A549 (cell line): ENCODE measurements at regions not wholly inside any gene's neighbourhood (a gene's known extent, or its start where the extent isn't known, plus 50 kb on each side); places are given as distances from the start of the nearest gene placed in this dataset.

ENCODE experiments used
- HDAC2 ChIP-seq: fragments of 200-600 bp; sonication (generic); IDR thresholded peaks from 2 replicates; pipeline ENCODE4 v1.6.1; 2016
- HEYL ChIP-seq: fragments of 250-450 bp; sonication (Bioruptor Pico); IDR thresholded peaks from 2 replicates; pipeline ENCODE4 v1.8.0; 2021; ENCODE audit warnings: mild to moderate bottlenecking, moderate library complexity
- POLR2A ChIP-seq: IDR thresholded peaks from 2 replicates; pipeline ENCODE4 v1.6.1; 2012; ENCODE audit warnings: mild to moderate bottlenecking, low read length
- RFX5 ChIP-seq: fragments of 450-650 bp; IDR thresholded peaks from 2 replicates; pipeline ENCODE4 v1.7.1; 2014; ENCODE audit warnings: antibody characterized with exemption, mild to moderate bottlenecking, moderate library complexity
- RNF2 ChIP-seq: fragments of 200-600 bp; sonication (generic); IDR thresholded peaks from 2 replicates; pipeline ENCODE4 v1.6.1; 2016; ENCODE audit warnings: low read depth, mild to moderate bottlenecking, antibody characterized with exemption, moderate library complexity, borderline replicate concordance
- TF ChIP-seq, protein P1 (sequence below): fragments of >200 bp; sonication (Bioruptor Twin); formaldehyde crosslinking; IDR thresholded peaks from 3 replicates; pipeline ENCODE4 v1.5.1; 2016
- TF ChIP-seq, protein P2 (sequence below): fragments of 250-450 bp; sonication (Bioruptor Pico); IDR thresholded peaks from 2 replicates; pipeline ENCODE4 v1.5.0; 2021; ENCODE audit warnings: mild to moderate bottlenecking, moderate library complexity, borderline replicate concordance
- TF ChIP-seq, protein P3 (sequence below): fragments of 200-600 bp; sonication (generic); IDR thresholded peaks from 2 replicates; pipeline ENCODE4 v1.6.1; 2016; ENCODE audit warnings: antibody characterized with exemption, mild to moderate bottlenecking, moderate library complexity
- TF ChIP-seq, protein P4 (sequence below): IDR thresholded peaks from 2 replicates; pipeline ENCODE4 v1.6.1; 2012; ENCODE audit warnings: low read depth, borderline replicate concordance

DNA sequence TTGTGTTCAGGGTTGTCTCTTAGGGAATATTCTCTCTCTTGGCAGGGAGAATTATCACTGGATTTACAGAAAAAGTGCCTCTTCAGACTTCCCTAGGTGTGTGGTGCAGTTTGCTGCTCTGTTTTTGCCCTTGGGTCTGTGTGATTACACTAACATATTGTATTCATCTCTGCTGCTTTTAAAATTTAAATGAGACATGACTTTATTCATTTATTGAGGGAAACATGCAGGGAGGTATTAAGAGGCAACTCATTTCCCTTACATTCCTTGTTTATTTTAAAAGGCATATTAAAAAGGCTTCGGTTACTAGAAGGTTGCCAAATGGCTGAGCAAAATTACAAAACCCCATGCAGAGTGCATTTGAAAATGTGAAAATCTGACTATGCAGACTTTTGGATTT is 135.1 kb upstream of the GEMIN8 start:
- TF ChIP-seq, protein P1, sequence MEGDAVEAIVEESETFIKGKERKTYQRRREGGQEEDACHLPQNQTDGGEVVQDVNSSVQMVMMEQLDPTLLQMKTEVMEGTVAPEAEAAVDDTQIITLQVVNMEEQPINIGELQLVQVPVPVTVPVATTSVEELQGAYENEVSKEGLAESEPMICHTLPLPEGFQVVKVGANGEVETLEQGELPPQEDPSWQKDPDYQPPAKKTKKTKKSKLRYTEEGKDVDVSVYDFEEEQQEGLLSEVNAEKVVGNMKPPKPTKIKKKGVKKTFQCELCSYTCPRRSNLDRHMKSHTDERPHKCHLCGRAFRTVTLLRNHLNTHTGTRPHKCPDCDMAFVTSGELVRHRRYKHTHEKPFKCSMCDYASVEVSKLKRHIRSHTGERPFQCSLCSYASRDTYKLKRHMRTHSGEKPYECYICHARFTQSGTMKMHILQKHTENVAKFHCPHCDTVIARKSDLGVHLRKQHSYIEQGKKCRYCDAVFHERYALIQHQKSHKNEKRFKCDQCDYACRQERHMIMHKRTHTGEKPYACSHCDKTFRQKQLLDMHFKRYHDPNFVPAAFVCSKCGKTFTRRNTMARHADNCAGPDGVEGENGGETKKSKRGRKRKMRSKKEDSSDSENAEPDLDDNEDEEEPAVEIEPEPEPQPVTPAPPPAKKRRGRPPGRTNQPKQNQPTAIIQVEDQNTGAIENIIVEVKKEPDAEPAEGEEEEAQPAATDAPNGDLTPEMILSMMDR, result no peak
- no peak for TF ChIP-seq POLR2A
- TF ChIP-seq RNF2, result no peak
- TF ChIP-seq, protein P2, sequence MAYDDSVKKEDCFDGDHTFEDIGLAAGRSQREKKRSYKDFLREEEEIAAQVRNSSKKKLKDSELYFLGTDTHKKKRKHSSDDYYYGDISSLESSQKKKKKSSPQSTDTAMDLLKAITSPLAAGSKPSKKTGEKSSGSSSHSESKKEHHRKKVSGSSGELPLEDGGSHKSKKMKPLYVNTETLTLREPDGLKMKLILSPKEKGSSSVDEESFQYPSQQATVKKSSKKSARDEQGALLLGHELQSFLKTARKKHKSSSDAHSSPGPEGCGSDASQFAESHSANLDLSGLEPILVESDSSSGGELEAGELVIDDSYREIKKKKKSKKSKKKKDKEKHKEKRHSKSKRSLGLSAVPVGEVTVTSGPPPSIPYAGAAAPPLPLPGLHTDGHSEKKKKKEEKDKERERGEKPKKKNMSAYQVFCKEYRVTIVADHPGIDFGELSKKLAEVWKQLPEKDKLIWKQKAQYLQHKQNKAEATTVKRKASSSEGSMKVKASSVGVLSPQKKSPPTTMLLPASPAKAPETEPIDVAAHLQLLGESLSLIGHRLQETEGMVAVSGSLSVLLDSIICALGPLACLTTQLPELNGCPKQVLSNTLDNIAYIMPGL (CRISPR knock-in tag), result no peak
- no peak for TF ChIP-seq HEYL
- TF ChIP-seq, protein P3, sequence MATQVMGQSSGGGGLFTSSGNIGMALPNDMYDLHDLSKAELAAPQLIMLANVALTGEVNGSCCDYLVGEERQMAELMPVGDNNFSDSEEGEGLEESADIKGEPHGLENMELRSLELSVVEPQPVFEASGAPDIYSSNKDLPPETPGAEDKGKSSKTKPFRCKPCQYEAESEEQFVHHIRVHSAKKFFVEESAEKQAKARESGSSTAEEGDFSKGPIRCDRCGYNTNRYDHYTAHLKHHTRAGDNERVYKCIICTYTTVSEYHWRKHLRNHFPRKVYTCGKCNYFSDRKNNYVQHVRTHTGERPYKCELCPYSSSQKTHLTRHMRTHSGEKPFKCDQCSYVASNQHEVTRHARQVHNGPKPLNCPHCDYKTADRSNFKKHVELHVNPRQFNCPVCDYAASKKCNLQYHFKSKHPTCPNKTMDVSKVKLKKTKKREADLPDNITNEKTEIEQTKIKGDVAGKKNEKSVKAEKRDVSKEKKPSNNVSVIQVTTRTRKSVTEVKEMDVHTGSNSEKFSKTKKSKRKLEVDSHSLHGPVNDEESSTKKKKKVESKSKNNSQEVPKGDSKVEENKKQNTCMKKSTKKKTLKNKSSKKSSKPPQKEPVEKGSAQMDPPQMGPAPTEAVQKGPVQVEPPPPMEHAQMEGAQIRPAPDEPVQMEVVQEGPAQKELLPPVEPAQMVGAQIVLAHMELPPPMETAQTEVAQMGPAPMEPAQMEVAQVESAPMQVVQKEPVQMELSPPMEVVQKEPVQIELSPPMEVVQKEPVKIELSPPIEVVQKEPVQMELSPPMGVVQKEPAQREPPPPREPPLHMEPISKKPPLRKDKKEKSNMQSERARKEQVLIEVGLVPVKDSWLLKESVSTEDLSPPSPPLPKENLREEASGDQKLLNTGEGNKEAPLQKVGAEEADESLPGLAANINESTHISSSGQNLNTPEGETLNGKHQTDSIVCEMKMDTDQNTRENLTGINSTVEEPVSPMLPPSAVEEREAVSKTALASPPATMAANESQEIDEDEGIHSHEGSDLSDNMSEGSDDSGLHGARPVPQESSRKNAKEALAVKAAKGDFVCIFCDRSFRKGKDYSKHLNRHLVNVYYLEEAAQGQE, result no peak
- no peak for TF ChIP-seq HDAC2
- TF ChIP-seq, protein P4, sequence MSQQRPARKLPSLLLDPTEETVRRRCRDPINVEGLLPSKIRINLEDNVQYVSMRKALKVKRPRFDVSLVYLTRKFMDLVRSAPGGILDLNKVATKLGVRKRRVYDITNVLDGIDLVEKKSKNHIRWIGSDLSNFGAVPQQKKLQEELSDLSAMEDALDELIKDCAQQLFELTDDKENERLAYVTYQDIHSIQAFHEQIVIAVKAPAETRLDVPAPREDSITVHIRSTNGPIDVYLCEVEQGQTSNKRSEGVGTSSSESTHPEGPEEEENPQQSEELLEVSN, result no peak
- no peak for TF ChIP-seq RFX5
